ENCODE measurements at regions not wholly inside any gene's neighbourhood (a gene's known extent, or its start where the extent isn't known, plus 50 kb on each side); places are given as distances from the start of the nearest gene placed in this dataset.

- 34% methylated on average over 4 of the region's 4 CpGs for WGBS
- H3K4me3 ChIP-seq, result no peak overlapping the region
- TF ChIP-seq POLR2AphosphoS5 (IDR thresholded peaks at IDR 0.05) (no peak), CTCF (IDR thresholded peaks at IDR 0.05) (no peak), EP300 (IDR thresholded peaks at IDR 0.05) (no peak), POLR2A (IDR thresholded peaks at IDR 0.05) (no peak)
- peaks cover 10% of the 10 kb centered on the region for H3K4me1 ChIP-seq
- H3K9me3 ChIP-seq, result no peaks in the 10 kb centered on the region
- no peaks in the 10 kb centered on the region for H3K27me3 ChIP-seq
- no peak overlapping the region for H3K27ac ChIP-seq
- no peak for DNase-seq (ENCODE audit: low spot score in 2 of 2)
- H3K36me3 ChIP-seq, result no peaks in the 10 kb centered on the region
Measured at GRCh38 chr3:168161696-168162095, 66.0 kb upstream of the GOLIM4 start.

GRCh38 chr3:168157903-168158302 lies 62.2 kb upstream of the GOLIM4 start:
- Histone ChIP-seq H3K27ac (no peak overlapping the region), H3K27me3 (no peaks in the 10 kb centered on the region), H3K9me3 (peaks cover 2% of the 10 kb centered on the region), H3K4me3 (no peak overlapping the region), H3K36me3 (no peaks in the 10 kb centered on the region), H3K4me1 (peaks cover 10% of the 10 kb centered on the region)
- DNase-seq (ENCODE audit: low spot score in 2 of 2), result no peak
- no peak for TF ChIP-seq POLR2AphosphoS5 (IDR thresholded peaks at IDR 0.05)
- TF ChIP-seq EP300 (IDR thresholded peaks at IDR 0.05), result no peak
- no peak for TF ChIP-seq CTCF (IDR thresholded peaks at IDR 0.05)
- TF ChIP-seq POLR2A (IDR thresholded peaks at IDR 0.05), result no peak
- 92% methylated on average over 2 of the region's 2 CpGs for WGBS

GRCh38 chr3:168157099-168157700 lies 61.5 kb upstream of the GOLIM4 start:
- no peaks in the 10 kb centered on the region for H3K27me3 ChIP-seq
- TF ChIP-seq CTCF (IDR thresholded peaks at IDR 0.05) (no peak), POLR2AphosphoS5 (IDR thresholded peaks at IDR 0.05) (no peak), EP300 (IDR thresholded peaks at IDR 0.05) (no peak), POLR2A (IDR thresholded peaks at IDR 0.05) (no peak)
- H3K4me1 ChIP-seq, result peaks cover 7% of the 10 kb centered on the region
- H3K36me3 ChIP-seq, result no peaks in the 10 kb centered on the region
- H3K9me3 ChIP-seq, result peaks cover 9% of the 10 kb centered on the region
- no peak overlapping the region for H3K27ac ChIP-seq
- DNase-seq (ENCODE audit: low spot score in 2 of 2), result no peak
- 79% methylated on average over 2 of the region's 2 CpGs for WGBS
- no peak overlapping the region for H3K4me3 ChIP-seq

GRCh38 chr3:168156479-168156878 lies 60.8 kb upstream of the GOLIM4 start:
- H3K36me3 ChIP-seq, result no peaks in the 10 kb centered on the region
- no peak overlapping the region for H3K4me3 ChIP-seq
- 90% methylated on average over 6 of the region's 6 CpGs for WGBS
- no peak overlapping the region for H3K27ac ChIP-seq
- peaks cover 10% of the 10 kb centered on the region for H3K9me3 ChIP-seq
- TF ChIP-seq EP300 (IDR thresholded peaks at IDR 0.05) (no peak), POLR2A (IDR thresholded peaks at IDR 0.05) (no peak), POLR2AphosphoS5 (IDR thresholded peaks at IDR 0.05) (no peak), CTCF (IDR thresholded peaks at IDR 0.05) (no peak)
- H3K4me1 ChIP-seq, result peaks cover 3% of the 10 kb centered on the region
- H3K27me3 ChIP-seq, result no peaks in the 10 kb centered on the region
- DNase-seq (ENCODE audit: low spot score in 2 of 2), result no peak

GRCh38 chr3:168155303-168155702 lies 59.6 kb upstream of the GOLIM4 start:
- no peaks in the 10 kb centered on the region for H3K27me3 ChIP-seq
- H3K27ac ChIP-seq, result no peak overlapping the region
- TF ChIP-seq POLR2AphosphoS5 (IDR thresholded peaks at IDR 0.05) (no peak), CTCF (IDR thresholded peaks at IDR 0.05) (no peak), POLR2A (IDR thresholded peaks at IDR 0.05) (no peak), EP300 (IDR thresholded peaks at IDR 0.05) (no peak)
- H3K4me1 ChIP-seq, result peaks cover 3% of the 10 kb centered on the region
- H3K4me3 ChIP-seq, result no peak overlapping the region
- DNase-seq (ENCODE audit: low spot score in 2 of 2), result no peak
- H3K9me3 ChIP-seq, result peaks cover 10% of the 10 kb centered on the region
- H3K36me3 ChIP-seq, result no peaks in the 10 kb centered on the region

All from suprapubic skin (tissue), 4 donors.